ENCODE measurements at regions not wholly inside any gene's neighbourhood (a gene's known extent, or its start where the extent isn't known, plus 50 kb on each side); places are given as distances from the start of the nearest gene placed in this dataset.

DNA sequence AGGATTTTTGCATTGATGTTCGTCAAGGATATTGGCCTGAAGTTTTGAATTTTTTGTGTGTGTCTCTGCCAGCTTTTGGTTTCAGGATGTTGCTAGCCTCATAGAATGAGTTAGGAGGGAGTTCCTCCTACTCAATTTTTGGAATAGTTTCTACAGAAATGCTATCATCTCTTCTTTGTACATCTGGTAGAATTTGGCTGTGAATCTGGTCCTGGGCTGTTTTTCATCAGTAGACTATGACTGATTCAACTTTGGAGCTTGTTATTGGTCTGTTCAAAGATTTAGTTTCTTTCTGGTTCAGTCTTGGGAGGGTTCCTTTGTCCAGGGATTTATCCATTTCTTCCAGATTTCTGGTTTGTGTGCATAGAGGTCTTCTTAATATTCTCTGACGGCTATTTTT lies 166.7 kb downstream of the ST6GAL2 start:
- H3K4me1 ChIP-seq (replicated peaks in 1 of 2) = no peaks in the 10 kb centered on the region
- no peaks in the 10 kb centered on the region for H3K36me3 ChIP-seq (replicated peaks in 1 of 2)
- H3K4me3 ChIP-seq = no peak overlapping the region
- no peaks in the 10 kb centered on the region for H3K27me3 ChIP-seq
- 45 to 71% (median 55%) methylated on average over 2 of the region's 2 CpGs for WGBS, 4 donors
- no peak overlapping the region for H3K27ac ChIP-seq
- H3K9me3 ChIP-seq (replicated peaks in 1 of 3) = no peaks in the 10 kb centered on the region
- no peak for DNase-seq
- TF ChIP-seq, protein P1, sequence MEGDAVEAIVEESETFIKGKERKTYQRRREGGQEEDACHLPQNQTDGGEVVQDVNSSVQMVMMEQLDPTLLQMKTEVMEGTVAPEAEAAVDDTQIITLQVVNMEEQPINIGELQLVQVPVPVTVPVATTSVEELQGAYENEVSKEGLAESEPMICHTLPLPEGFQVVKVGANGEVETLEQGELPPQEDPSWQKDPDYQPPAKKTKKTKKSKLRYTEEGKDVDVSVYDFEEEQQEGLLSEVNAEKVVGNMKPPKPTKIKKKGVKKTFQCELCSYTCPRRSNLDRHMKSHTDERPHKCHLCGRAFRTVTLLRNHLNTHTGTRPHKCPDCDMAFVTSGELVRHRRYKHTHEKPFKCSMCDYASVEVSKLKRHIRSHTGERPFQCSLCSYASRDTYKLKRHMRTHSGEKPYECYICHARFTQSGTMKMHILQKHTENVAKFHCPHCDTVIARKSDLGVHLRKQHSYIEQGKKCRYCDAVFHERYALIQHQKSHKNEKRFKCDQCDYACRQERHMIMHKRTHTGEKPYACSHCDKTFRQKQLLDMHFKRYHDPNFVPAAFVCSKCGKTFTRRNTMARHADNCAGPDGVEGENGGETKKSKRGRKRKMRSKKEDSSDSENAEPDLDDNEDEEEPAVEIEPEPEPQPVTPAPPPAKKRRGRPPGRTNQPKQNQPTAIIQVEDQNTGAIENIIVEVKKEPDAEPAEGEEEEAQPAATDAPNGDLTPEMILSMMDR (IDR thresholded peaks at IDR 0.05) = no peak
- no peak for TF ChIP-seq POLR2A (IDR thresholded peaks at IDR 0.05)
- intact Hi-C loops (cut with DNase I) = no loop called here

DNA sequence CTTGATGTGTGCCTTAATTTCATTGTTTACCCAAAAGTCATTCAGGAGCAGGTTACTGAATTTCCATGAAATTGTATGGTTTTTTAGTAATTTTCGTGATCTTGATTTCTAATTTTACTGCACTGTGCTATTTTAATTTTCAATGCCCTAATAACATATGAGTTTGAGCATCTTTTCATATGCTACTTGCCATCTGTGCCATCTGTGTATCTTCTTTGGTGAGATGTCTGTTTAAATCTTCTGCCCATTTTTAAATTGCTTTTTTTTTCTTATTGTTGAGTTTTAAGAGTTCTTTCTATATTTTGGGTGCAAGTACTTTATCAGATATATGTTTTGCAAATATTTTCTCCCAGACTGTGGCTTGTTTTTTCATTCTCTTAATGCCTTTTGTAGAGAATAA lies 165.9 kb downstream of the ST6GAL2 start:
- DNase-seq = no peak
- Histone ChIP-seq H3K4me1 (replicated peaks in 1 of 2) (no peaks in the 10 kb centered on the region), H3K9me3 (replicated peaks in 1 of 3) (no peaks in the 10 kb centered on the region), H3K27ac (no peak overlapping the region), H3K27me3 (no peaks in the 10 kb centered on the region), H3K36me3 (replicated peaks in 1 of 2) (no peaks in the 10 kb centered on the region), H3K4me3 (no peak overlapping the region)
- TF ChIP-seq POLR2A (IDR thresholded peaks at IDR 0.05) = no peak
- intact Hi-C loops (cut with DNase I) = no loop called here
- 53 to 73% (median 61%) methylated on average over 1 of the region's 1 CpG for WGBS, 4 donors

DNA sequence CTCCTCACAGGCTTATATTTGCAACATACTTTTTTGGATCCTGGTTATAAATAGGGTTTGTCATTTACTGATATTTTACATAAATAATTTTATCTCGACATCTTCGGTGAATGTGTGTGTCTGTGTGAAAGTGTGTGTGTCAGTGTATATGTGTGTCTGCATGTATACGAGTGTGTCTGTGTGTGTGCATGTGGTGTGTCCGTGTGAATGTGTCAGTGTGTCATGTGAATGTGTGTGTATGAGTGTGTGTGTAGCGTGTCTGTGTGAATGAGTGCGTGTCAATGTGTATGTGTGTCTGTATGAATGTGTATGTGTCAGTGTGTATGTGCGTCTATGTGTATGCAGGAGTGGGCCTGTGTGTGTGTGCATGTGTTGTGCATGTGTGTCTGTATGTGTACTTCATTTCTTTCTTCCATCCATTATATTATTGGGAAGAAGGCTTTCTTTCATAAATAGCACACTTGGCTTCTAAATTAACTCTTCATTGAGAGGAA lies 161.6 kb downstream of the ST6GAL2 start:
- Histone ChIP-seq H3K27ac (no peak overlapping the region), H3K27me3 (no peaks in the 10 kb centered on the region), H3K4me3 (no peak overlapping the region), H3K4me1 (replicated peaks in 1 of 2) (no peaks in the 10 kb centered on the region), H3K36me3 (replicated peaks in 1 of 2) (no peaks in the 10 kb centered on the region), H3K9me3 (replicated peaks in 1 of 3) (no peaks in the 10 kb centered on the region)
- DNase-seq = no peak
- no peak for TF ChIP-seq POLR2A (IDR thresholded peaks at IDR 0.05)
- TF ChIP-seq, protein P1 (IDR thresholded peaks at IDR 0.05) = no peak
- WGBS, 4 donors = 78 to 83% (median 81%) methylated on average over 7 of the region's 7 CpGs
- intact Hi-C loops (cut with DNase I) = no loop called here

DNA sequence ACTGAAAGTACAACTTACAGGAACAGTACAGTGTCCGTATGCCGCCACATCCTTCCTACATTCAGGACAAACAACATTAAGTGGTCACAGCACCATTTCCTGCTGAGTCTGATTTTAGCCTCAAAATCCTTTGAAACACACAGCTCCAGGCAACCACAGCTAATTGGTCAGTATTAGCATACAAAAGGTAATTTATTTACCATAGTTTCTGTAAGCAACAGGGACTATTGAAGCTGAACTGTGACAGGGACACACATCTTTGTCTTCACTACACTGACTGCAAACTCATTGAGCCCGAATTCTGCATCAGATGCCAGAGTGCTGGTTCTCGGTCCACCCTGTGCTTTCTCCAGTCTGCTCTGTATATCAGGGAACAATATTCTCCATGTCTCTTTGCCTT lies 151.8 kb downstream of the ST6GAL2 start:
- no peak overlapping the region for H3K27ac ChIP-seq
- TF ChIP-seq POLR2A (IDR thresholded peaks at IDR 0.05) = no peak
- TF ChIP-seq, protein P1 (IDR thresholded peaks at IDR 0.05) = no peak
- DNase-seq = no peak
- no peaks in the 10 kb centered on the region for H3K36me3 ChIP-seq (replicated peaks in 1 of 2)
- H3K4me1 ChIP-seq (replicated peaks in 1 of 2) = no peaks in the 10 kb centered on the region
- WGBS, 4 donors = 48 to 81% (median 76%) methylated on average over 4 of the region's 4 CpGs
- no peak overlapping the region for H3K4me3 ChIP-seq
- intact Hi-C loops (cut with DNase I) = no loop called here
- no peaks in the 10 kb centered on the region for H3K27me3 ChIP-seq
- H3K9me3 ChIP-seq (replicated peaks in 1 of 3) = no peaks in the 10 kb centered on the region

DNA sequence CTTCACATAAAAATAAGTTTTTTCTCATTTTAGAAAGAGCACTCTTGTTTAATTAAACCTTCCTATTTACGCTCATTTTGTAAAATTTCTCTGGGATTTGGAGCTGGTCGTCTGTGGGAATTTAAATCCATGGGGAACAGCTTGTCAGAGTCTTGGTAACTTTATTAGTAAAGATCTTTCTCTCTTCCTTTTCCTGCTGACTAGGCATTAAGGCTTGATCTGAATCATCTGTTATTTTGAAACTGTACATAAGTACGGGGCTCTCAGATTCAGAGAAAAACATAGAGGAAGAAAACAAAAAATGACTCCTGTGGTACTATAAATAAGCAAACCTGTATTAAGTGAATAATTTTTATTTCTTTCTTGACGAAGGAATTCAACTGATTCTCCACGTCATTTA lies 150.2 kb downstream of the ST6GAL2 start:
- intact Hi-C loops (cut with DNase I) = no loop called here
- Histone ChIP-seq H3K4me3 (no peak overlapping the region), H3K4me1 (replicated peaks in 1 of 2) (no peaks in the 10 kb centered on the region), H3K9me3 (replicated peaks in 1 of 3) (no peaks in the 10 kb centered on the region), H3K27me3 (no peaks in the 10 kb centered on the region), H3K36me3 (replicated peaks in 1 of 2) (no peaks in the 10 kb centered on the region), H3K27ac (no peak overlapping the region)
- WGBS, 4 donors = 68 to 71% (median 71%) methylated on average over 5 of the region's 5 CpGs
- TF ChIP-seq, protein P1 (IDR thresholded peaks at IDR 0.05) = no peak
- no peak for TF ChIP-seq POLR2A (IDR thresholded peaks at IDR 0.05)
- DNase-seq = no peak
